HG02943 (cell line): ENCODE measurements at regions not wholly inside any gene's neighbourhood (a gene's known extent, or its start where the extent isn't known, plus 50 kb on each side); places are given as distances from the start of the nearest gene placed in this dataset.
A peak's percentile ranks its signal among the peaks of the same experiment; 100 is the strongest.
"Not testable (repeated sequence)": the region's sequence is repeated elsewhere in the genome, so short reads cannot be mapped to it uniquely, and the experiment has no call there.

ENCODE experiments used
- ATAC-seq: cut with Tn5 transposase; IDR thresholded peaks from one replicate; pipeline ENCODE4 v1.9.1; 2021; ENCODE audit warnings: mild to moderate bottlenecking, low read depth, moderate library complexity; ENCODE audit not compliant: unreplicated experiment

GRCh38 chr9:41273549-41274267, 84.6 kb upstream of the ZNG1F start:
- peak; percentile 100 for ATAC-seq

GRCh38 chr9:41272879-41273548, 83.9 kb upstream of the ZNG1F start:
- peak; percentile 29 for ATAC-seq

GRCh38 chr9:41270992-41271391, 81.9 kb upstream of the ZNG1F start:
- not testable (repeated sequence) for ATAC-seq

GRCh38 chr9:41269471-41269870, 80.4 kb upstream of the ZNG1F start:
- not testable (repeated sequence) for ATAC-seq

- not testable (repeated sequence) for ATAC-seq
Observed at GRCh38 chr9:41269054-41269453, 79.9 kb upstream of the ZNG1F start.

- not testable (repeated sequence) for ATAC-seq
Observed at GRCh38 chr9:41266602-41267001, 77.5 kb upstream of the ZNG1F start.

GRCh38 chr9:41266000-41266399, 76.9 kb upstream of the ZNG1F start:
- ATAC-seq: not testable (repeated sequence)

GRCh38 chr9:41251973-41252372, 62.9 kb upstream of the ZNG1F start:
- not testable (repeated sequence) for ATAC-seq

GRCh38 chr9:41251101-41251500, 62.0 kb upstream of the ZNG1F start:
- not testable (repeated sequence) for ATAC-seq

GRCh38 chr9:41246702-41247101, 57.6 kb upstream of the ZNG1F start:
- not testable (repeated sequence) for ATAC-seq
